ENCODE measurements at regions not wholly inside any gene's neighbourhood (a gene's known extent, or its start where the extent isn't known, plus 50 kb on each side); places are given as distances from the start of the nearest gene placed in this dataset.

GRCh38 chr15:95208071-95208470 lies 976.7 kb downstream of the MCTP2 start:
- CTCF ChIA-PET, result no interaction called here
- Histone ChIP-seq H3K79me2 (ENCODE audit: insufficient read depth) (no peaks in the 10 kb centered on the region), H3K4me3 (ENCODE audit: low read depth in 2 of 2, low read length in 1 of 2) (no peak overlapping the region), H3K4me2 (no peak overlapping the region), H3K4me1 (ENCODE audit: control insufficient read depth in 1 of 2, insufficient read depth in 2 of 2, low read depth in 1 of 2, low read length in 1 of 2) (no peaks in the 10 kb centered on the region), H4K20me1 (ENCODE audit: insufficient read depth) (no peaks in the 10 kb centered on the region), H3K36me3 (replicated peaks in 1 of 2; ENCODE audit: control insufficient read depth in 1 of 2, insufficient read depth in 2 of 2, low read length in 1 of 2) (no peaks in the 10 kb centered on the region), H3F3A (replicated peaks; ENCODE audit: insufficient read depth) (no peaks in the 10 kb centered on the region), H3K9me2 (no peaks in the 10 kb centered on the region), H2AFZ (ENCODE audit: low read depth) (no peak overlapping the region), H3K27ac (ENCODE audit: low read depth in 2 of 2, low read length in 1 of 2) (no peak overlapping the region), H3K9me3 (no peaks in the 10 kb centered on the region), H3K27me3 (ENCODE audit: insufficient read depth) (no peaks in the 10 kb centered on the region), H3K9ac (no peak overlapping the region)
- WGBS (ENCODE audit: low lambda C conversion rate), result 0% methylated on average over 4 of the region's 4 CpGs
- no peak for DNase-seq
- POLR2A ChIA-PET, result no interaction called here
- TF ChIP-seq MXI1 (IDR thresholded peaks at IDR 0.05; ENCODE audit: low read depth, low read length) (no peak), RXRA (IDR thresholded peaks at IDR 0.05; ENCODE audit: borderline replicate concordance, low read depth) (no peak), TAF1 (IDR thresholded peaks at IDR 0.05; ENCODE audit: borderline replicate concordance, low read depth, low read length) (no peak), YY1 (IDR thresholded peaks at IDR 0.05; ENCODE audit: low read depth) (no peak), SIN3A (IDR thresholded peaks at IDR 0.05; ENCODE audit: borderline replicate concordance, low read depth, low read length) (no peak), MEF2A (IDR thresholded peaks at IDR 0.05; ENCODE audit: borderline replicate concordance, low read depth) (no peak), USF2 (IDR thresholded peaks at IDR 0.05; ENCODE audit: borderline replicate concordance, low read depth, low read length) (no peak), MAX (IDR thresholded peaks at IDR 0.05; ENCODE audit: low read depth) (no peak), EZH2phosphoT487 (IDR thresholded peaks at IDR 0.05; ENCODE audit: borderline replicate concordance, low read depth) (no peak), GATA2 (CRISPR knock-in tag; IDR thresholded peaks at IDR 0.05) (no peak), RAD21 (IDR thresholded peaks at IDR 0.05; ENCODE audit: low read length) (no peak), IRF3 (IDR thresholded peaks at IDR 0.05; ENCODE audit: low read depth, low read length) (no peak), FOXM1 (IDR thresholded peaks at IDR 0.05; ENCODE audit: low read depth) (no peak)

- no peaks in the 10 kb centered on the region for H3K4me1 ChIP-seq (ENCODE audit: control insufficient read depth in 1 of 2, insufficient read depth in 2 of 2, low read depth in 1 of 2, low read length in 1 of 2)
- CTCF ChIA-PET, result no interaction called here
Observed at GRCh38 chr15:95208988-95209387, 977.6 kb downstream of the MCTP2 start.

More at GRCh38 chr15:95208988-95209387, 977.6 kb downstream of the MCTP2 start:
- H3K27ac ChIP-seq (ENCODE audit: low read depth in 2 of 2, low read length in 1 of 2), result no peak overlapping the region
- no peak for DNase-seq
- no peaks in the 10 kb centered on the region for H3F3A ChIP-seq (replicated peaks; ENCODE audit: insufficient read depth)
- no peak overlapping the region for H3K4me3 ChIP-seq (ENCODE audit: low read depth in 2 of 2, low read length in 1 of 2)
- no peak overlapping the region for H3K4me2 ChIP-seq
- no peak overlapping the region for H3K9ac ChIP-seq
- no peaks in the 10 kb centered on the region for H3K79me2 ChIP-seq (ENCODE audit: insufficient read depth)
- POLR2A ChIA-PET, result no interaction called here
- no peaks in the 10 kb centered on the region for H3K9me3 ChIP-seq
- H4K20me1 ChIP-seq (ENCODE audit: insufficient read depth), result no peaks in the 10 kb centered on the region
- TF ChIP-seq REST (IDR thresholded peaks at IDR 0.05; ENCODE audit: low read depth, low read length) (no peak), RAD21 (IDR thresholded peaks at IDR 0.05; ENCODE audit: low read length) (no peak), SMC3 (IDR thresholded peaks at IDR 0.05; ENCODE audit: low read depth, low read length) (no peak), NFIC (IDR thresholded peaks at IDR 0.05; ENCODE audit: borderline replicate concordance) (no peak), FOSL2 (IDR thresholded peaks at IDR 0.05; ENCODE audit: borderline replicate concordance, low read depth) (no peak), GATA2 (CRISPR knock-in tag; IDR thresholded peaks at IDR 0.05) (no peak), RCOR1 (IDR thresholded peaks at IDR 0.05; ENCODE audit: low read length) (no peak), TCF12 (IDR thresholded peaks at IDR 0.05) (no peak)
- no peak overlapping the region for H2AFZ ChIP-seq (ENCODE audit: low read depth)
- no peaks in the 10 kb centered on the region for H3K9me2 ChIP-seq
- no peaks in the 10 kb centered on the region for H3K27me3 ChIP-seq (ENCODE audit: insufficient read depth)
- H3K36me3 ChIP-seq (replicated peaks in 1 of 2; ENCODE audit: control insufficient read depth in 1 of 2, insufficient read depth in 2 of 2, low read length in 1 of 2), result no peaks in the 10 kb centered on the region
